Stomach (tissue), 8 donors: ENCODE measurements at regions not wholly inside any gene's neighbourhood (a gene's known extent, or its start where the extent isn't known, plus 50 kb on each side); places are given as distances from the start of the nearest gene placed in this dataset.
"Not testable (repeated sequence)": the region's sequence is repeated elsewhere in the genome, so short reads cannot be mapped to it uniquely, and the experiment has no call there.

Source experiments
- DNase-seq, 2 donors: peaks; one replicate each; pipeline versions ENCODE4 v3.0.0 to v3.0.0-alpha.2; 2013 to 2019
- H3K27ac ChIP-seq, 5 donors: fragments of 200-600 bp in 4 of 5; sonication (generic) in 4 of 5; one replicate each; pipeline ENCODE4 v1.5.1; 2013 to 2019; ENCODE audit warnings: mild to moderate bottlenecking in 1 of 5, moderate library complexity in 1 of 5
- H3K27me3 ChIP-seq, 3 donors: fragments of 200-600 bp; sonication (generic); one replicate each; pipeline ENCODE4 v1.5.1; 2017 to 2019; ENCODE audit warnings: mixed run types in 1 of 3
- H3K36me3 ChIP-seq, 4 donors: fragments of 200-600 bp; sonication (generic); 1 replicate in 3 of 4; 2 replicates in 1 of 4; pipeline ENCODE4 v1.5.1; 2016 to 2019
- H3K4me1 ChIP-seq, 4 donors: fragments of 200-600 bp; sonication (generic); one replicate each; pipeline ENCODE4 v1.5.1; 2016 to 2019
- H3K4me3 ChIP-seq, 4 donors: fragments of 200-600 bp; sonication (generic) in 3 of 4; one replicate each; pipeline ENCODE4 v1.5.1; 2016 to 2019; ENCODE audit warnings: mild to moderate bottlenecking in 1 of 4
- H3K9me3 ChIP-seq, 4 donors: fragments of 200-600 bp; sonication (generic); one replicate each; pipeline ENCODE4 v1.5.1; 2016 to 2019
- EP300 ChIP-seq: sonication (generic); formaldehyde crosslinking; IDR thresholded peaks from one replicate; pipeline ENCODE4 v1.6.1; 2017; ENCODE audit warnings: antibody characterized with exemption
- POLR2A ChIP-seq, 4 donors: fragments of 450-650 bp; IDR thresholded peaks; one replicate each; pipeline ENCODE4 v1.6.1; 2016; ENCODE audit warnings: antibody characterized with exemption in 4 of 4, control low read depth in 2 of 4, mild to moderate bottlenecking in 1 of 4, moderate library complexity in 1 of 4
- POLR2AphosphoS5 ChIP-seq, 3 donors: sonication (generic); formaldehyde crosslinking; IDR thresholded peaks; one replicate each; pipeline ENCODE4 v1.6.1; 2016; ENCODE audit warnings: antibody characterized with exemption in 3 of 3
- WGBS, 5 donors: extraction: QIAGEN DNeasy Blood & Tissue Kit in 3 of 5; methylation state at CpG; one replicate each; pipeline versions ENCODE4 v1.1.5 to v1.1.7; 2013 to 2018; 5-methylcytosine and 5-hydroxymethylcytosine counted together
- intact Hi-C: fragments of 100-400 bp; cut with DNase I; formaldehyde crosslinking; loops from one replicate; pipeline ENCODE4 v1.15.1; 2023; ENCODE audit warnings: low total_unique reads
- TF ChIP-seq, protein P1 (sequence below), 7 experiments: fragments of 450-650 bp in 4 of 7; fragments of 200-600 bp in 3 of 7; sonication (generic) in 3 of 7; IDR thresholded peaks; one replicate each; pipeline ENCODE4 v1.5.1; 2016 to 2019; ENCODE audit warnings: antibody characterized with exemption in 7 of 7, control low read depth in 2 of 7, mild to moderate bottlenecking in 1 of 7
- donor health status: healthy with polysubstance abuse.
- donor health status: Bipolar disorder and iron deficiency.
- donor health status: healthy.

DNA sequence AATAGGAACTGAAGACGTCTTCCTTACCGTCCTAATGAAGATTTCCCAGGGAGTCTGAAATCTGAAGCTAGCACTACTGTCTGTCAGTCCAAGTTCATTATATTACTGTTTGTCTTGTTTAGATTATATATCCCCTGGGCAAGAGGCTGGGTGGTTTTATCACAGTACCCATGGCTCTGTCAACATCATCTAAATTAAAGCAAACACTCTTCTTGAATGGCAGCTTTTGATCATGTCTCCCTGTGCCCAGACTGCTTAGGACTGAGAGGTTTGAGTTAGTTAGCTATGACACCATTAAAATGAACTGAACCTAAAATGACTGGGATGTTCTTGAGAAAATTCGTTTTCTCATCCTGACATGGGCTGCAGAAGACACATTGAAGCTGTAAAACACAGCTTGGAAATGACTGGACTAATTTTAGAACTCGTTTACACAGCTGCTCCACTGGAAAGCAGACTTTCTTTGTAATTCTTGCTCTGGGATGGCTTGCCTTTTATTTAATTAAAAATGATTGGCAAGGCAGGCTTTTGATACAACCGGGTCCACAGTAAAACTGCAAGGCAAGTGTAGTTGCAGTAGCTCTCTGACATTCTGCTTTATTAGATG is 243.5 kb downstream of the MFSD1 start:
- Histone ChIP-seq H3K9me3 (no peaks in the 10 kb centered on the region), H3K36me3 (no peaks in the 10 kb centered on the region), H3K27me3 (no peaks in the 10 kb centered on the region), H3K4me1 (no peaks in the 10 kb centered on the region), H3K27ac (no peak overlapping the region), H3K4me3 (no peak overlapping the region)
- WGBS, 5 donors = 31 to 48% (median 39%) methylated on average over 5 of the region's 5 CpGs
- no peak for DNase-seq
- no peak for TF ChIP-seq POLR2AphosphoS5 (IDR thresholded peaks at IDR 0.05)
- TF ChIP-seq EP300 = no peak
- TF ChIP-seq POLR2A (IDR thresholded peaks at IDR 0.05) = no peak
- TF ChIP-seq, protein P1, sequence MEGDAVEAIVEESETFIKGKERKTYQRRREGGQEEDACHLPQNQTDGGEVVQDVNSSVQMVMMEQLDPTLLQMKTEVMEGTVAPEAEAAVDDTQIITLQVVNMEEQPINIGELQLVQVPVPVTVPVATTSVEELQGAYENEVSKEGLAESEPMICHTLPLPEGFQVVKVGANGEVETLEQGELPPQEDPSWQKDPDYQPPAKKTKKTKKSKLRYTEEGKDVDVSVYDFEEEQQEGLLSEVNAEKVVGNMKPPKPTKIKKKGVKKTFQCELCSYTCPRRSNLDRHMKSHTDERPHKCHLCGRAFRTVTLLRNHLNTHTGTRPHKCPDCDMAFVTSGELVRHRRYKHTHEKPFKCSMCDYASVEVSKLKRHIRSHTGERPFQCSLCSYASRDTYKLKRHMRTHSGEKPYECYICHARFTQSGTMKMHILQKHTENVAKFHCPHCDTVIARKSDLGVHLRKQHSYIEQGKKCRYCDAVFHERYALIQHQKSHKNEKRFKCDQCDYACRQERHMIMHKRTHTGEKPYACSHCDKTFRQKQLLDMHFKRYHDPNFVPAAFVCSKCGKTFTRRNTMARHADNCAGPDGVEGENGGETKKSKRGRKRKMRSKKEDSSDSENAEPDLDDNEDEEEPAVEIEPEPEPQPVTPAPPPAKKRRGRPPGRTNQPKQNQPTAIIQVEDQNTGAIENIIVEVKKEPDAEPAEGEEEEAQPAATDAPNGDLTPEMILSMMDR (IDR thresholded peaks at IDR 0.05) = no peak
- intact Hi-C loops = no loop called here

DNA sequence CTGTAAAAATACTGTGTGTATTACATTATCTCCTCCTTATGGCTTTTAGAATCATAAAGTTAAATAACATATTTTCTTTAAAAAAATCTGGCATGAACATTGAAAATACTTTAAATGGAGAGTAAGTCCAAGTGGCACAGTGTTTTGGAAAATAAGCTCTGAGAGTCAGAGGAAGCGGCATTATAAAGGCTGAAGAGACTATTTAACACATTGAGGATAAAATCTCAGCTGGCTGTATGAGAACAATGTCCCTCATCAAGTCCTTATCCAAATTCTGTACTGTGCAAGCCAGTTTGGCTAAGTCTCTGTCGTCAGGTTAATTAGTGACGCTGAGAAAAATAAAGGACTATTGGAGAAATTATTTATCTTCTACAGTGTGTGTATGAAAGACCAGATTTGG is 245.5 kb downstream of the MFSD1 start:
- H3K27me3 ChIP-seq = no peaks in the 10 kb centered on the region
- no peaks in the 10 kb centered on the region for H3K36me3 ChIP-seq
- no peak overlapping the region for H3K27ac ChIP-seq
- DNase-seq = no peak
- no peaks in the 10 kb centered on the region for H3K4me1 ChIP-seq
- 77 to 83% (median 80%) methylated on average over 3 of the region's 3 CpGs for WGBS, 5 donors
- H3K4me3 ChIP-seq = no peak overlapping the region
- TF ChIP-seq, protein P1 (IDR thresholded peaks at IDR 0.05) = no peak
- TF ChIP-seq EP300 = no peak
- TF ChIP-seq POLR2AphosphoS5 (IDR thresholded peaks at IDR 0.05) = no peak
- TF ChIP-seq POLR2A (IDR thresholded peaks at IDR 0.05) = no peak
- intact Hi-C loops = no loop called here
- no peaks in the 10 kb centered on the region for H3K9me3 ChIP-seq

DNA sequence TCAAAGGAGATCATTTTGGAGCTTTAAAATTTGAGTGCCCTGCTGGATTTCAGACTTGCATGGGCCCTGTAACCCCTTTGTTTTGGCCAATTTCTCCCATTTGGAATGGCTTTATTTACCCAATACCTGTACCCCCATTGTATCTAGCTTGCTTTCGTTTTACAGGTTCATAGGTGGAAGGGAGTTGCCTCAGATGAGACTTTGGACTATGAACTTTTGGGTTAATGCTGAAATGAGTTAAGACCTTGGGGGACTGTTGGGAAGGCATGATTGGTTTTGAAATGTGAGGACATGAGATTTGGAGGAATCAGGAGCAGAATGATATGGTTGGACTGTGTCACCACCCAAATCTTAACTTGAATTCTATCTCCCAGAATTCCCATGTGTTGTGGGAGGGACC is 250.6 kb downstream of the MFSD1 start:
- H3K27me3 ChIP-seq, H3K4me3 ChIP-seq, H3K27ac ChIP-seq, H3K36me3 ChIP-seq, H3K4me1 ChIP-seq, intact Hi-C loops, DNase-seq, H3K9me3 ChIP-seq: not testable (repeated sequence)
- 40 to 62% (median 50%) methylated on average over 1 of the region's 1 CpG for WGBS, 5 donors

- Histone ChIP-seq H3K36me3 (no peaks in the 10 kb centered on the region), H3K4me3 (no peak overlapping the region), H3K9me3 (no peaks in the 10 kb centered on the region), H3K27ac (no peak overlapping the region), H3K4me1 (no peaks in the 10 kb centered on the region), H3K27me3 (no peaks in the 10 kb centered on the region)
- no peak for DNase-seq
- TF ChIP-seq, protein P1 (IDR thresholded peaks at IDR 0.05) = no peak
- TF ChIP-seq EP300 (no peak), POLR2A (IDR thresholded peaks at IDR 0.05) (no peak), POLR2AphosphoS5 (IDR thresholded peaks at IDR 0.05) (no peak)
- intact Hi-C loops = no loop called here
Observed at GRCh38 chr3:159057621-159058020, 255.8 kb downstream of the MFSD1 start.

DNA sequence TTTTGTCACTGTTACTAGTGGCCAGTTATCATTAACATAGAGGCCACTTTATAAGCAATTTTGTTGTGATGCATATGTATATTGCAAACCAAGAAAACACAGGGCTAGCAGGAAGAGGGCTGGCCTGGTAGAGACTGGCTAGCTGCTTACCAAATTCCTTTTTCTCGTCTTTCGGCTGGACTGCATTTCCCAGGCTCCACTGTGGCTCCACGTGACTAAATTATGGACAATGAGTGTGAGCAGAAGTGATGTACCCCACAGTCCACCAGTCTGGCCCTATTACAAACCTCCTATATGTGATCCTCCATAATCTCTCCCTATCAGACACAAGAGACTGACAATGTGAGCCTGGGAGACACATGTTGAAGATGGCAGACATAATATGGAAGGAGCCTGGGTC is 257.0 kb downstream of the MFSD1 start:
- H3K36me3 ChIP-seq = no peaks in the 10 kb centered on the region
- no peak for DNase-seq
- intact Hi-C loops = no loop called here
- H3K27ac ChIP-seq = no peak overlapping the region
- H3K27me3 ChIP-seq = no peaks in the 10 kb centered on the region
- no peaks in the 10 kb centered on the region for H3K4me1 ChIP-seq
- 86 to 89% (median 87%) methylated on average over 3 of the region's 3 CpGs for WGBS, 5 donors
- H3K4me3 ChIP-seq = no peak overlapping the region
- H3K9me3 ChIP-seq = no peaks in the 10 kb centered on the region
- TF ChIP-seq, protein P1 (IDR thresholded peaks at IDR 0.05) = no peak
- TF ChIP-seq EP300 (no peak), POLR2A (IDR thresholded peaks at IDR 0.05) (no peak), POLR2AphosphoS5 (IDR thresholded peaks at IDR 0.05) (no peak)
